Liver (tissue), 8 donors: ENCODE measurements at regions not wholly inside any gene's neighbourhood (a gene's known extent, or its start where the extent isn't known, plus 50 kb on each side); places are given as distances from the start of the nearest gene placed in this dataset.

Experiments used
- DNase-seq: peaks from one replicate; pipeline ENCODE4 v3.0.0-alpha.2; 2017; ENCODE audit warnings: low spot score
- H3K27ac ChIP-seq, 2 donors: one replicate each; pipeline ENCODE4 v1.7.0; 2013; ENCODE audit warnings: inconsistent platforms in 2 of 2, low read length in 2 of 2, control low read depth in 1 of 2, low read depth in 1 of 2, mild to moderate bottlenecking in 1 of 2
- H3K27me3 ChIP-seq, 4 donors: one replicate each; pipeline versions ENCODE4 v1.6.1 to v1.7.0; 2013; ENCODE audit warnings: low read length in 3 of 4, inconsistent platforms in 1 of 4, mild to moderate bottlenecking in 1 of 4, moderate library complexity in 1 of 4; ENCODE audit not compliant: control insufficient read depth in 4 of 4, insufficient read depth in 4 of 4
- H3K36me3 ChIP-seq, 4 donors: one replicate each; pipeline versions ENCODE4 v1.6.1 to v1.7.0; 2013; ENCODE audit warnings: low read length in 3 of 4, mild to moderate bottlenecking in 3 of 4, low read depth in 1 of 4, moderate library complexity in 1 of 4; ENCODE audit not compliant: control insufficient read depth in 4 of 4, insufficient read depth in 3 of 4
- H3K4me1 ChIP-seq, 4 donors: one replicate each; pipeline versions ENCODE4 v1.6.1 to v1.7.0; 2013; ENCODE audit warnings: low read length in 3 of 4, mild to moderate bottlenecking in 3 of 4, moderate library complexity in 1 of 4; ENCODE audit not compliant: control insufficient read depth in 4 of 4, insufficient read depth in 4 of 4
- H3K4me3 ChIP-seq, 3 donors: one replicate each; pipeline versions ENCODE4 v1.6.1 to v1.7.0; 2013; ENCODE audit warnings: low read length in 3 of 3, control low read depth in 1 of 3, low read depth in 1 of 3, mild to moderate bottlenecking in 1 of 3
- H3K9ac ChIP-seq, 2 donors: one replicate each; pipeline ENCODE4 v1.7.0; 2013; ENCODE audit warnings: low read length in 2 of 2, mild to moderate bottlenecking in 2 of 2, moderate library complexity in 2 of 2, control low read depth in 1 of 2, low read depth in 1 of 2
- H3K9me3 ChIP-seq, 4 donors: one replicate each; pipeline versions ENCODE4 v1.6.1 to v1.7.0; 2013; ENCODE audit warnings: low read length in 3 of 4; ENCODE audit not compliant: control insufficient read depth in 4 of 4
- EGR1 ChIP-seq, 2 donors: IDR thresholded peaks; 2 replicates each; pipeline ENCODE4 v1.6.1; 2016 to 2018; ENCODE audit warnings: antibody characterized with exemption in 2 of 2, low read depth in 2 of 2
- FOXA1 ChIP-seq: IDR thresholded peaks from 2 replicates; pipeline ENCODE4 v1.6.1; 2016; ENCODE audit warnings: antibody characterized with exemption
- FOXA2 ChIP-seq: IDR thresholded peaks from 2 replicates; pipeline ENCODE4 v1.6.1; 2016; ENCODE audit warnings: antibody characterized with exemption
- GABPA ChIP-seq, 2 donors: IDR thresholded peaks in 1 of 2; conservative IDR thresholded peaks in 1 of 2; 2 replicates each; pipeline ENCODE4 v1.6.1; 2016; ENCODE audit warnings: antibody characterized with exemption in 2 of 2, mild to moderate bottlenecking in 1 of 2, moderate library complexity in 1 of 2
- HNF4A ChIP-seq, 2 donors: conservative IDR thresholded peaks; 2 replicates each; pipeline ENCODE4 v1.6.1; 2016; ENCODE audit warnings: antibody characterized with exemption in 2 of 2, mild to moderate bottlenecking in 2 of 2
- RXRA ChIP-seq, 2 donors: IDR thresholded peaks; 2 replicates each; pipeline ENCODE4 v1.6.1; 2017 to 2018; ENCODE audit warnings: antibody characterized with exemption in 2 of 2, mild to moderate bottlenecking in 1 of 2
- SP1 ChIP-seq: IDR thresholded peaks from 2 replicates; pipeline ENCODE4 v1.6.1; 2018; ENCODE audit warnings: antibody characterized with exemption, mild to moderate bottlenecking
- TAF1 ChIP-seq: conservative IDR thresholded peaks from 2 replicates; pipeline ENCODE4 v1.6.1; 2016; ENCODE audit warnings: antibody characterized with exemption, mild to moderate bottlenecking
- YY1 ChIP-seq: IDR thresholded peaks from 2 replicates; pipeline ENCODE4 v1.6.1; 2016; ENCODE audit warnings: antibody characterized with exemption, mild to moderate bottlenecking
- WGBS: extraction: QIAGEN DNeasy Blood & Tissue Kit; methylation state at CpG from one replicate; pipeline ENCODE4 v1.1.7; 2013; 5-methylcytosine and 5-hydroxymethylcytosine counted together
- TF ChIP-seq, protein P1 (sequence below): IDR thresholded peaks from 2 replicates; pipeline ENCODE4 v1.6.1; 2016; ENCODE audit warnings: antibody characterized with exemption
- TF ChIP-seq, protein P2 (sequence below): IDR thresholded peaks from 2 replicates; pipeline ENCODE4 v1.6.1; 2016; ENCODE audit warnings: antibody characterized with exemption
- TF ChIP-seq, protein P3 (sequence below): IDR thresholded peaks from 2 replicates; pipeline ENCODE4 v1.6.1; 2016; ENCODE audit warnings: antibody characterized with exemption
- TF ChIP-seq, protein P4 (sequence below): IDR thresholded peaks from 2 replicates; pipeline ENCODE4 v1.6.1; 2016; ENCODE audit warnings: antibody characterized with exemption, mild to moderate bottlenecking
- TF ChIP-seq, protein P5 (sequence below): fragments of 150-350 bp; IDR thresholded peaks from 2 replicates; pipeline ENCODE4 v1.5.1; 2017; ENCODE audit warnings: improper control_type of control experiment, low read depth, low read length; ENCODE audit not compliant: missing input control
- donor health status: healthy.
- donor health status: healthy.
- donor health status: healthy.
- donor health status: healthy.
- donor health status: healthy.

DNA sequence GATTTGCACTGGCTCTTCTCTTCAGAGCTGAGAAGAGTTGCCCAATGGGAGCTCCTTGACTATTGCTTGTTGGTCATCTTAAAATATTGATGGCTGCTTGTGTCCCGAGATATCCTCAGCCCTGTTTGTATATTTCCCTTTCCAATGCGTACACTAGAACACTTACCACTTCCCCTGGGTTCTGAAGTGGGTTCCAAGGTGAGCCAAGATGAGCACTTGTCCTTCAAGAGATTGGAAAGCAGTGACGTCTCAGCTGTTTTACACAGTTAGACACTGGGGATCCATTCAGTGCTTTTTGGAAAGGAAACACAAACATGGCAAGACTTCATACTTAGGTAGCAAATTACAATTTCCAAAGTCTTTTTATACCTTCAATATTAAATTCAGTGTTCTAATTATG is 716.4 kb upstream of the CITED2 start:
- H3K36me3 ChIP-seq = no peaks in the 10 kb centered on the region
- no peak overlapping the region for H3K27ac ChIP-seq
- no peaks in the 10 kb centered on the region for H3K9me3 ChIP-seq
- H3K4me3 ChIP-seq = no peak overlapping the region
- TF ChIP-seq EGR1 (IDR thresholded peaks at IDR 0.05; ENCODE audit: low read depth in 2 of 2) = no peak
- TF ChIP-seq, protein P1, sequence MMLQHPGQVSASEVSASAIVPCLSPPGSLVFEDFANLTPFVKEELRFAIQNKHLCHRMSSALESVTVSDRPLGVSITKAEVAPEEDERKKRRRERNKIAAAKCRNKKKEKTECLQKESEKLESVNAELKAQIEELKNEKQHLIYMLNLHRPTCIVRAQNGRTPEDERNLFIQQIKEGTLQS = no peak
- TF ChIP-seq, protein P2, sequence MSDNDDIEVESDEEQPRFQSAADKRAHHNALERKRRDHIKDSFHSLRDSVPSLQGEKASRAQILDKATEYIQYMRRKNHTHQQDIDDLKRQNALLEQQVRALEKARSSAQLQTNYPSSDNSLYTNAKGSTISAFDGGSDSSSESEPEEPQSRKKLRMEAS = no peak
- TF ChIP-seq FOXA1 = no peak
- TF ChIP-seq GABPA (IDR thresholded peaks at IDR 0.05 in 1 of 2, conservative IDR thresholded peaks at IDR 0.05 in 1 of 2) = no peak
- TF ChIP-seq, protein P3, sequence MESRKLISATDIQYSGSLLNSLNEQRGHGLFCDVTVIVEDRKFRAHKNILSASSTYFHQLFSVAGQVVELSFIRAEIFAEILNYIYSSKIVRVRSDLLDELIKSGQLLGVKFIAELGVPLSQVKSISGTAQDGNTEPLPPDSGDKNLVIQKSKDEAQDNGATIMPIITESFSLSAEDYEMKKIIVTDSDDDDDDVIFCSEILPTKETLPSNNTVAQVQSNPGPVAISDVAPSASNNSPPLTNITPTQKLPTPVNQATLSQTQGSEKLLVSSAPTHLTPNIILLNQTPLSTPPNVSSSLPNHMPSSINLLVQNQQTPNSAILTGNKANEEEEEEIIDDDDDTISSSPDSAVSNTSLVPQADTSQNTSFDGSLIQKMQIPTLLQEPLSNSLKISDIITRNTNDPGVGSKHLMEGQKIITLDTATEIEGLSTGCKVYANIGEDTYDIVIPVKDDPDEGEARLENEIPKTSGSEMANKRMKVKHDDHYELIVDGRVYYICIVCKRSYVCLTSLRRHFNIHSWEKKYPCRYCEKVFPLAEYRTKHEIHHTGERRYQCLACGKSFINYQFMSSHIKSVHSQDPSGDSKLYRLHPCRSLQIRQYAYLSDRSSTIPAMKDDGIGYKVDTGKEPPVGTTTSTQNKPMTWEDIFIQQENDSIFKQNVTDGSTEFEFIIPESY = no peak
- TF ChIP-seq, protein P4, sequence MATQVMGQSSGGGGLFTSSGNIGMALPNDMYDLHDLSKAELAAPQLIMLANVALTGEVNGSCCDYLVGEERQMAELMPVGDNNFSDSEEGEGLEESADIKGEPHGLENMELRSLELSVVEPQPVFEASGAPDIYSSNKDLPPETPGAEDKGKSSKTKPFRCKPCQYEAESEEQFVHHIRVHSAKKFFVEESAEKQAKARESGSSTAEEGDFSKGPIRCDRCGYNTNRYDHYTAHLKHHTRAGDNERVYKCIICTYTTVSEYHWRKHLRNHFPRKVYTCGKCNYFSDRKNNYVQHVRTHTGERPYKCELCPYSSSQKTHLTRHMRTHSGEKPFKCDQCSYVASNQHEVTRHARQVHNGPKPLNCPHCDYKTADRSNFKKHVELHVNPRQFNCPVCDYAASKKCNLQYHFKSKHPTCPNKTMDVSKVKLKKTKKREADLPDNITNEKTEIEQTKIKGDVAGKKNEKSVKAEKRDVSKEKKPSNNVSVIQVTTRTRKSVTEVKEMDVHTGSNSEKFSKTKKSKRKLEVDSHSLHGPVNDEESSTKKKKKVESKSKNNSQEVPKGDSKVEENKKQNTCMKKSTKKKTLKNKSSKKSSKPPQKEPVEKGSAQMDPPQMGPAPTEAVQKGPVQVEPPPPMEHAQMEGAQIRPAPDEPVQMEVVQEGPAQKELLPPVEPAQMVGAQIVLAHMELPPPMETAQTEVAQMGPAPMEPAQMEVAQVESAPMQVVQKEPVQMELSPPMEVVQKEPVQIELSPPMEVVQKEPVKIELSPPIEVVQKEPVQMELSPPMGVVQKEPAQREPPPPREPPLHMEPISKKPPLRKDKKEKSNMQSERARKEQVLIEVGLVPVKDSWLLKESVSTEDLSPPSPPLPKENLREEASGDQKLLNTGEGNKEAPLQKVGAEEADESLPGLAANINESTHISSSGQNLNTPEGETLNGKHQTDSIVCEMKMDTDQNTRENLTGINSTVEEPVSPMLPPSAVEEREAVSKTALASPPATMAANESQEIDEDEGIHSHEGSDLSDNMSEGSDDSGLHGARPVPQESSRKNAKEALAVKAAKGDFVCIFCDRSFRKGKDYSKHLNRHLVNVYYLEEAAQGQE = no peak
- TF ChIP-seq YY1 = no peak
- TF ChIP-seq, protein P5, sequence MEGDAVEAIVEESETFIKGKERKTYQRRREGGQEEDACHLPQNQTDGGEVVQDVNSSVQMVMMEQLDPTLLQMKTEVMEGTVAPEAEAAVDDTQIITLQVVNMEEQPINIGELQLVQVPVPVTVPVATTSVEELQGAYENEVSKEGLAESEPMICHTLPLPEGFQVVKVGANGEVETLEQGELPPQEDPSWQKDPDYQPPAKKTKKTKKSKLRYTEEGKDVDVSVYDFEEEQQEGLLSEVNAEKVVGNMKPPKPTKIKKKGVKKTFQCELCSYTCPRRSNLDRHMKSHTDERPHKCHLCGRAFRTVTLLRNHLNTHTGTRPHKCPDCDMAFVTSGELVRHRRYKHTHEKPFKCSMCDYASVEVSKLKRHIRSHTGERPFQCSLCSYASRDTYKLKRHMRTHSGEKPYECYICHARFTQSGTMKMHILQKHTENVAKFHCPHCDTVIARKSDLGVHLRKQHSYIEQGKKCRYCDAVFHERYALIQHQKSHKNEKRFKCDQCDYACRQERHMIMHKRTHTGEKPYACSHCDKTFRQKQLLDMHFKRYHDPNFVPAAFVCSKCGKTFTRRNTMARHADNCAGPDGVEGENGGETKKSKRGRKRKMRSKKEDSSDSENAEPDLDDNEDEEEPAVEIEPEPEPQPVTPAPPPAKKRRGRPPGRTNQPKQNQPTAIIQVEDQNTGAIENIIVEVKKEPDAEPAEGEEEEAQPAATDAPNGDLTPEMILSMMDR = no peak
- TF ChIP-seq TAF1 = no peak
- H3K27me3 ChIP-seq = no peaks in the 10 kb centered on the region
- 94% methylated on average over 3 of the region's 3 CpGs for WGBS
- no peaks in the 10 kb centered on the region for H3K4me1 ChIP-seq
- H3K9ac ChIP-seq = no peak overlapping the region
- DNase-seq = no peak

DNA sequence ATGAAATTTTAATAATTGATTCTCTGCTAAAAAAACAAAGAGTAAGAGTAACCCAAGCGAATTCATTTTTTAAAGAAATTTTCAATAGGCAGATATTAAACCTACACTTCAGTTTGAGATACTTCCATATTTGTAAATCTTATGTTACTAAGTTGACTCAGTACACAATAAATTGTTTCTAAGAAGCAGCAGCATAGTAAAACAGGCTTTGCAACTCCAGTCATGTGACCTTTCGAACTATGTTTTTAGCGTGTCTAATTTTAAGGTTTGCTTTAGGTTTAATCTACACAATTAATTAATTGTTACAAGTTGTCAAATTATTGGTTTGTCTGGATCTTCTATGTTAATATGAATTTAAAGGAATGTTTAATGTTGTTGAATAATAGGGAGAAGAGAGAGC is 708.9 kb upstream of the CITED2 start:
- Histone ChIP-seq H3K27me3 (no peaks in the 10 kb centered on the region), H3K9me3 (no peaks in the 10 kb centered on the region), H3K4me3 (no peak overlapping the region), H3K27ac (no peak overlapping the region), H3K4me1 (no peaks in the 10 kb centered on the region), H3K36me3 (no peaks in the 10 kb centered on the region), H3K9ac (no peak overlapping the region)
- DNase-seq = no peak
- 92% methylated on average over 3 of the region's 3 CpGs for WGBS
- TF ChIP-seq RXRA (IDR thresholded peaks at IDR 0.05) (no peak), SP1 (no peak), FOXA1 (no peak), FOXA2 (no peak), HNF4A (conservative IDR thresholded peaks at IDR 0.05) (no peak), TAF1 (no peak)
- TF ChIP-seq, protein P2 = no peak
- TF ChIP-seq, protein P4 = no peak
- TF ChIP-seq, protein P5 = no peak
- TF ChIP-seq, protein P1 = no peak
